Gastrocnemius medialis (tissue), 4 donors: ENCODE measurements at regions not wholly inside any gene's neighbourhood (a gene's known extent, or its start where the extent isn't known, plus 50 kb on each side); places are given as distances from the start of the nearest gene placed in this dataset.

Experiments
- ATAC-seq, 2 donors: fragments of 150-250 bp; one replicate each; pipeline ENCODE4 v1.9.1; 2016
- DNase-seq, 2 donors: peaks; one replicate each; pipeline ENCODE4 v3.0.0-alpha.2; 2019
- H3K27ac ChIP-seq, 4 donors: fragments of 200-600 bp; sonication (generic); 1 replicate in 1 of 4; 2 replicates in 3 of 4; pipeline ENCODE4 v1.5.1; 2016 to 2018; ENCODE audit warnings: mild to moderate bottlenecking in 2 of 4, moderate library complexity in 1 of 4
- H3K27me3 ChIP-seq, 3 donors: fragments of 200-600 bp; sonication (generic) in 2 of 3; 1 replicate in 1 of 3; 2 replicates in 2 of 3; pipeline versions ENCODE4 v1.5.1 to v1.6.0; 2016 to 2019; ENCODE audit warnings: mild to moderate bottlenecking in 1 of 3, moderate library complexity in 1 of 3
- H3K36me3 ChIP-seq, 2 donors: fragments of 200-600 bp; sonication (generic) in 1 of 2; one replicate each; pipeline ENCODE4 v1.5.1; 2017 to 2018
- H3K4me1 ChIP-seq, 2 donors: fragments of 200-600 bp; sonication (generic) in 1 of 2; one replicate each; pipeline ENCODE4 v1.5.1; 2016 to 2017; ENCODE audit warnings: mild to moderate bottlenecking in 2 of 2
- H3K4me3 ChIP-seq, 4 donors: fragments of 200-600 bp; sonication (generic) in 3 of 4; 1 replicate in 1 of 4; 2 replicates in 3 of 4; pipeline ENCODE4 v1.5.1; 2016 to 2019; ENCODE audit warnings: mild to moderate bottlenecking in 2 of 4
- H3K9me3 ChIP-seq, 3 donors: fragments of 200-600 bp; sonication (generic) in 2 of 3; 1 replicate in 1 of 3; 2 replicates in 2 of 3; pipeline ENCODE4 v1.5.1; 2016 to 2019
- CTCF ChIP-seq, 5 experiments: fragments of 450-650 bp in 3 of 5; fragments of 200-600 bp in 2 of 5; sonication (generic) in 2 of 5; IDR thresholded peaks in 4 of 5; conservative IDR thresholded peaks in 1 of 5; 1 replicate in 4 of 5; 2 replicates in 1 of 5; pipeline ENCODE4 v1.5.1; 2016 to 2019; ENCODE audit warnings: antibody characterized with exemption in 5 of 5, mild to moderate bottlenecking in 3 of 5, moderate library complexity in 3 of 5
- POLR2A ChIP-seq, 2 donors: fragments of 450-650 bp; IDR thresholded peaks; one replicate each; pipeline ENCODE4 v1.6.1; 2017; ENCODE audit warnings: antibody characterized with exemption in 2 of 2, mild to moderate bottlenecking in 2 of 2, moderate library complexity in 2 of 2
- in situ Hi-C, 4 donors: fragments of 200-750 bp; cut with MboI; loops; one replicate each; pipeline versions ENCODE4 v1.15.0 to v1.8.0; 2017; ENCODE audit warnings: low sequenced_read_pairs in 4 of 4
- intact Hi-C: fragments of 100-400 bp; cut with DNase I; formaldehyde crosslinking; loops from one replicate; pipeline ENCODE4 v1.15.1; 2023; ENCODE audit warnings: low total_unique reads

- ATAC-seq (no peak), DNase-seq (no peak)
- in situ Hi-C loops: no loop called here
- Histone ChIP-seq H3K36me3 (no peaks in the 10 kb centered on the region), H3K4me1 (no peaks in the 10 kb centered on the region), H3K27ac (no peak overlapping the region), H3K27me3 (no peaks in the 10 kb centered on the region), H3K9me3 (no peaks in the 10 kb centered on the region), H3K4me3 (no peak overlapping the region)
- intact Hi-C loops: no loop called here
- TF ChIP-seq POLR2A (IDR thresholded peaks at IDR 0.05) (no peak), CTCF (IDR thresholded peaks at IDR 0.05 in 4 of 5, conservative IDR thresholded peaks at IDR 0.05 in 1 of 5) (no peak)
These were observed 492.6 kb downstream of the RFC3 start for GRCh38 chr13:34310539-34310938.

- in situ Hi-C loops (no loop called here), intact Hi-C loops (no loop called here)
- H3K4me1 ChIP-seq: no peaks in the 10 kb centered on the region
- no peak for TF ChIP-seq POLR2A (IDR thresholded peaks at IDR 0.05)
- no peak for TF ChIP-seq CTCF (IDR thresholded peaks at IDR 0.05 in 4 of 5, conservative IDR thresholded peaks at IDR 0.05 in 1 of 5)
- DNase-seq (no peak), ATAC-seq (no peak)
- H3K27me3 ChIP-seq: no peaks in the 10 kb centered on the region
- no peak overlapping the region for H3K4me3 ChIP-seq
- H3K27ac ChIP-seq: no peak overlapping the region
- no peaks in the 10 kb centered on the region for H3K36me3 ChIP-seq
- H3K9me3 ChIP-seq: no peaks in the 10 kb centered on the region
These were observed 493.3 kb downstream of the RFC3 start for GRCh38 chr13:34311251-34311650.

- no peaks in the 10 kb centered on the region for H3K27me3 ChIP-seq
- H3K36me3 ChIP-seq: no peaks in the 10 kb centered on the region
- no peak overlapping the region for H3K4me3 ChIP-seq
- no peaks in the 10 kb centered on the region for H3K9me3 ChIP-seq
- intact Hi-C loops (no loop called here), in situ Hi-C loops (no loop called here)
- TF ChIP-seq POLR2A (IDR thresholded peaks at IDR 0.05) (no peak), CTCF (IDR thresholded peaks at IDR 0.05 in 4 of 5, conservative IDR thresholded peaks at IDR 0.05 in 1 of 5) (no peak)
- DNase-seq: no peak
- no peak overlapping the region for H3K27ac ChIP-seq
- no peaks in the 10 kb centered on the region for H3K4me1 ChIP-seq
- ATAC-seq: no peak
These were observed 494.6 kb downstream of the RFC3 start for GRCh38 chr13:34312578-34312977.

GRCh38 chr13:34320084-34320483 is 502.1 kb downstream of the RFC3 start:
- in situ Hi-C loops: no loop called here
- ATAC-seq: no peak
- Histone ChIP-seq H3K9me3 (no peaks in the 10 kb centered on the region), H3K27ac (no peak overlapping the region), H3K4me3 (no peak overlapping the region), H3K36me3 (no peaks in the 10 kb centered on the region), H3K27me3 (no peaks in the 10 kb centered on the region), H3K4me1 (no peaks in the 10 kb centered on the region)
- no peak for TF ChIP-seq CTCF (IDR thresholded peaks at IDR 0.05 in 4 of 5, conservative IDR thresholded peaks at IDR 0.05 in 1 of 5)
- TF ChIP-seq POLR2A (IDR thresholded peaks at IDR 0.05): no peak
- DNase-seq: no peak
- intact Hi-C loops: no loop called here

GRCh38 chr13:34322014-34322742 is 504.2 kb downstream of the RFC3 start:
- DNase-seq (no peak), ATAC-seq (no peak)
- H3K27ac ChIP-seq: no peak overlapping the region

More at GRCh38 chr13:34322014-34322742, 504.2 kb downstream of the RFC3 start:
- intact Hi-C loops: no loop called here
- no peak for TF ChIP-seq POLR2A (IDR thresholded peaks at IDR 0.05)
- Histone ChIP-seq H3K9me3 (no peaks in the 10 kb centered on the region), H3K4me3 (no peak overlapping the region), H3K4me1 (no peaks in the 10 kb centered on the region), H3K36me3 (no peaks in the 10 kb centered on the region), H3K27me3 (no peaks in the 10 kb centered on the region)
- in situ Hi-C loops: no loop called here
